Peyer's patch (tissue), 4 donors: ENCODE measurements at regions not wholly inside any gene's neighbourhood (a gene's known extent, or its start where the extent isn't known, plus 50 kb on each side); places are given as distances from the start of the nearest gene placed in this dataset.

ENCODE experiments used
- DNase-seq, 3 donors: peaks; one replicate each; pipeline ENCODE4 v3.0.0-alpha.2; 2017 to 2019
- H3K27ac ChIP-seq, 4 donors: fragments of 200-600 bp; sonication (generic); one replicate each; pipeline ENCODE4 v1.5.1; 2016 to 2019
- H3K27me3 ChIP-seq, 2 donors: fragments of 200-600 bp; sonication (generic); one replicate each; pipeline ENCODE4 v1.5.1; 2019
- H3K36me3 ChIP-seq, 3 donors: fragments of 200-600 bp; sonication (generic); one replicate each; pipeline ENCODE4 v1.5.1; 2016 to 2019
- H3K4me1 ChIP-seq, 4 donors: fragments of 200-600 bp; sonication (generic); one replicate each; pipeline ENCODE4 v1.5.1; 2016 to 2019
- H3K4me3 ChIP-seq, 4 donors: fragments of 200-600 bp; sonication (generic); 1 replicate in 3 of 4; 2 replicates in 1 of 4; pipeline ENCODE4 v1.5.1; 2016 to 2019; ENCODE audit warnings: mild to moderate bottlenecking in 1 of 4
- H3K9me3 ChIP-seq, 4 donors: fragments of 200-600 bp; sonication (generic); one replicate each; pipeline ENCODE4 v1.5.1; 2016 to 2019; ENCODE audit warnings: mild to moderate bottlenecking in 1 of 4
- POLR2A ChIP-seq, 2 donors: fragments of 450-650 bp; IDR thresholded peaks; one replicate each; pipeline ENCODE4 v1.5.1; 2017; ENCODE audit warnings: antibody characterized with exemption in 2 of 2, mild to moderate bottlenecking in 2 of 2, moderate library complexity in 2 of 2
- TF ChIP-seq, protein P1 (sequence below), 6 experiments: fragments of 450-650 bp in 4 of 6; fragments of 200-600 bp in 2 of 6; sonication (generic) in 1 of 6; IDR thresholded peaks; one replicate each; pipeline ENCODE4 v1.5.1; 2017 to 2019; ENCODE audit warnings: antibody characterized with exemption in 6 of 6, mild to moderate bottlenecking in 3 of 6, moderate library complexity in 1 of 6

DNA sequence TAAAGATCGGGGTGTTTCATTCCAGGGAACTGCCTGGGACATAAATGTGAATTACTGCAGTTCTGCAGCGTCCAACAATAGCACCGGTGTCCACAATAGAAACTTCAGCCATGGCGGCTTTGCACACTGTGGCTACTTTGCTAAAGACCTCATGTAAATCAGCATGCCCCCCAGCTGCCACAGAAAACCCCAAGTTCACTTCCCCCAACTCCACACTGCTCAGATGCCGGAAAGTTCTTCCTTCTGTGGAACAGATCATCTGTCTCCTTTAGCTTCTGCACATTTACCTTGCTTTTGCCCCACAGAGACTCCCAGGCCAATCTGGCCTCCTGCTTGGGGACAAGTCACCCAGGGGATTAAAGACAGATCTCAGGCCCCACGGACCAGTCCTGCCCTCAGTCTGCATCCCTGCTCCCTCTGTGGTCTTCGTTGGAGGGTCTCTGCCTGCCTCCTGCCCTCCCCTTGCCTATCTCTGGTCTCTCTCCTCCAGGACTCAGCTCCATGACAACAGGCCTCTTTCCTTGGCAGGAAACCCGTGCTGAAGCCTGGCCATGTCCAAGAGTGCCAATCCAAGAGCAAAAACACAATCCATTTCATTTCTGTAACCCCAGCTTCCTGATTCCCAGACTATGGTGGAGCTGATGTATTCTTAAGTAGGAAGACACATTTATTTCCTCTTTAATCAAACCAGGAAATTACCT lies 403.2 kb downstream of the RPS24 start:
- no peak for DNase-seq
- Histone ChIP-seq H3K36me3 (no peaks in the 10 kb centered on the region), H3K4me3 (no peak overlapping the region), H3K9me3 (no peaks in the 10 kb centered on the region), H3K27me3 (no peaks in the 10 kb centered on the region), H3K27ac (no peak overlapping the region), H3K4me1 (peaks cover 0 to 7% (median 0%) of the 10 kb centered on the region in 4 donors)
- no peak for TF ChIP-seq POLR2A (IDR thresholded peaks at IDR 0.05)
- TF ChIP-seq, protein P1, sequence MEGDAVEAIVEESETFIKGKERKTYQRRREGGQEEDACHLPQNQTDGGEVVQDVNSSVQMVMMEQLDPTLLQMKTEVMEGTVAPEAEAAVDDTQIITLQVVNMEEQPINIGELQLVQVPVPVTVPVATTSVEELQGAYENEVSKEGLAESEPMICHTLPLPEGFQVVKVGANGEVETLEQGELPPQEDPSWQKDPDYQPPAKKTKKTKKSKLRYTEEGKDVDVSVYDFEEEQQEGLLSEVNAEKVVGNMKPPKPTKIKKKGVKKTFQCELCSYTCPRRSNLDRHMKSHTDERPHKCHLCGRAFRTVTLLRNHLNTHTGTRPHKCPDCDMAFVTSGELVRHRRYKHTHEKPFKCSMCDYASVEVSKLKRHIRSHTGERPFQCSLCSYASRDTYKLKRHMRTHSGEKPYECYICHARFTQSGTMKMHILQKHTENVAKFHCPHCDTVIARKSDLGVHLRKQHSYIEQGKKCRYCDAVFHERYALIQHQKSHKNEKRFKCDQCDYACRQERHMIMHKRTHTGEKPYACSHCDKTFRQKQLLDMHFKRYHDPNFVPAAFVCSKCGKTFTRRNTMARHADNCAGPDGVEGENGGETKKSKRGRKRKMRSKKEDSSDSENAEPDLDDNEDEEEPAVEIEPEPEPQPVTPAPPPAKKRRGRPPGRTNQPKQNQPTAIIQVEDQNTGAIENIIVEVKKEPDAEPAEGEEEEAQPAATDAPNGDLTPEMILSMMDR (IDR thresholded peaks at IDR 0.05) = no peak

DNA sequence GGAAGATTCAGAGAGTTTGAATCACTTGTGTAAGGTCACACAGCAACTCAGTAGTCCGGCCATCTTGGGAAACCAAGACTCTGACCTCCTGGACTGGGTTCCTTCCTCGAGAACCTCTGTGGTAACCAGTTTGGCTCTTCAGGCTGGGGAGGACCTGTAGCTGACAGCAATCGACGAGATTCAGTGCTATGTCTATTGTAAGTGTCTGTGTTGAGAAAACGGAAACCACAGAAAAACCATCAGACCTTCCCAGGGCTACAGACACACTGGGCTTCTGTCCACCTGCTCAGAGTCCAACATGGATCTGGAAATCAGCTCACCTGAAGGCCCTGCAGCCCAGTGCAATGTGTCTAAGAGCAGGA lies 403.7 kb downstream of the RPS24 start:
- no peak overlapping the region for H3K4me3 ChIP-seq
- no peak overlapping the region for H3K27ac ChIP-seq
- no peaks in the 10 kb centered on the region for H3K9me3 ChIP-seq
- TF ChIP-seq, protein P1 (IDR thresholded peaks at IDR 0.05) = no peak
- no peak for TF ChIP-seq POLR2A (IDR thresholded peaks at IDR 0.05)
- DNase-seq = no peak
- H3K27me3 ChIP-seq = no peaks in the 10 kb centered on the region
- H3K36me3 ChIP-seq = no peaks in the 10 kb centered on the region
- H3K4me1 ChIP-seq = peaks cover 0 to 7% (median 0%) of the 10 kb centered on the region in 4 donors

DNA sequence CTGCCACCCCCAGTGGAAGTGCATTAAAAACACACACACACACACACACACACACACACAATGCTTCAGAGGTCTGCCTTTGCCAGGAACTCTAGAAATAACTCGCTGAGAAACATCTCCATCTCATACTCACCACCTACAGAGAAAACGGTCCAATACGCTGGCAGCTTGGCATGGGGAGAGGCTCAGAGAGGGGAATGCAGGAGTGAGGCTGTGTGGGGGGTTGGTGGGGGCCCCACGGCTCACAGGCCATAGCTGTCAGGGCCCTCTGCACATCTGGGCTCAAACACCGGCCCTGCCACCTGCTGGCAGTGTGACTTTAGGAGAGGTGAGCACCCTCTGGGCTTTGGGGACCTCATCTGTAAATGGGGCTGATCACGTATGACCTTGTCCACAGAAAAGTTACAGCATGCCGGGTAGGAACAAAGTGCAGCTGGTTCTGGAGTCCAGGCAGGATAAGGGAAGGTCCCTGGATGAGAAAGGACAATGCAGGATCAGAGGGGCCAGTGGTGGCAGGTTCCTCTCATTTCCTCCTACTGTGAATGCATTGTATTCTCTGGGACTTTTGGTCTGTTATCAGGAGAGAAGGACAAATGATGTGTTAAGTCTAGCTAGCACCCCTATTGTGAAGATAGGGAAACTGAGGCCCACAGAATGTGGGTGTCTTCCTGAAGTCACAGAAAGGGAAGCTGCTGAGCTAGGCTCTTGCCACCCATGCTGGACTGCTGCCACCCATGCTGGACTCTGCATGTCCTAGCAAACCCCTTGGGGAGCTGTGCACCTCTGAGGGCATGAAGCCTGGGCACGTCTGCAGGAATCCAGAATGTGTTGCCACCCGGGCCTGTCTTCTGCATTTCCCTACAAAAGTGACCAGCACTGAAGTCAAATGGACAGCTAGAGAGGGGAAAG lies 404.6 kb downstream of the RPS24 start:
- H3K4me1 ChIP-seq = peaks cover 0 to 4% (median 0%) of the 10 kb centered on the region in 4 donors
- no peak for DNase-seq
- TF ChIP-seq, protein P1 (IDR thresholded peaks at IDR 0.05) = peak in 1 of 6 experiments; percentile 1
- TF ChIP-seq POLR2A (IDR thresholded peaks at IDR 0.05) = no peak
- no peaks in the 10 kb centered on the region for H3K36me3 ChIP-seq
- H3K9me3 ChIP-seq = no peaks in the 10 kb centered on the region
- H3K27ac ChIP-seq = no peak overlapping the region
- H3K4me3 ChIP-seq = no peak overlapping the region
- H3K27me3 ChIP-seq = no peaks in the 10 kb centered on the region

DNA sequence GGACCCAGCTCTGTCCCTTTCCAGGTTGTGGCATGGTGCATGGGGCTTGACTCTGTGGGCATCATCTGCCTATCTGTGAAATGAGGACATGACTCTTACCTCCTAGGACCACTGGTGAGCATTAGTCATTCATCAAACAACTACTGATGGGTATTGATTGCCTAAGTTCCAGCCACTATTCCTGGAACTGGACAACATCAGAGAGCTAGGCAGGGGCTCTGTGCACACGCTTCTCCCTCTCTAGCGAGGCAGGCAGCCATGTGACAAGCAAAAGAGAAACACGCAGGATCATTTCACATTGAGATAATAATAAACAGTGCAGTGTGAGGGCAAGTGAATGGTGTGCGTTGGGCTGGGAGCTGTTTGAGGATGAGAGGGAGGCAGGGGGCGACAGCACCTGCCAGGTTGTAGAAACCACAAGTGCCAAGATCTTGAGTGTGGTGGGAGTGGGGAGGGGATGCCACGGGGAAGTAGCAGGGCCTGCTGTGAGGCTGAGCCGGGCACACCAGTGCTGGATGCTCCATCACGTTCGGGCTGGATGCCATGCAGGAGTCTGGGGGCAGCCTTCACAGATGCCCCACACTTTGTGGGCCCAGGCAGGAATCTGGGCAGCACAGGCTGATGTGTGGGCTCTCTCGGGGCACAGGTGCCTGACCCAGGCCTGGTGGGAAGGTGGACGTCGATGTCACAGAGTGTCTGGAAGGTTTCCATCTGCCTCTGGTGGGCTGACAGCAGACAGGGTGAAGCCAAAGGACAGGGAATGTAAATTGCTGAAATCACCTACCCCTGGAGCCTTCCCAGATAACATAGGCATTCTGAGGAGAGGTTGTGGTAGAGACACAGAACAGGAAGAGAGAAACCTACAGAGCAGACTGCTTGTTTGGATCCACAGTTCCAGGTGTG lies 405.5 kb downstream of the RPS24 start:
- H3K4me1 ChIP-seq = no peaks in the 10 kb centered on the region
- no peak overlapping the region for H3K27ac ChIP-seq
- no peaks in the 10 kb centered on the region for H3K9me3 ChIP-seq
- H3K36me3 ChIP-seq = no peaks in the 10 kb centered on the region
- no peaks in the 10 kb centered on the region for H3K27me3 ChIP-seq
- H3K4me3 ChIP-seq = no peak overlapping the region
- DNase-seq = no peak
- no peak for TF ChIP-seq POLR2A (IDR thresholded peaks at IDR 0.05)
- TF ChIP-seq, protein P1 (IDR thresholded peaks at IDR 0.05) = no peak

DNA sequence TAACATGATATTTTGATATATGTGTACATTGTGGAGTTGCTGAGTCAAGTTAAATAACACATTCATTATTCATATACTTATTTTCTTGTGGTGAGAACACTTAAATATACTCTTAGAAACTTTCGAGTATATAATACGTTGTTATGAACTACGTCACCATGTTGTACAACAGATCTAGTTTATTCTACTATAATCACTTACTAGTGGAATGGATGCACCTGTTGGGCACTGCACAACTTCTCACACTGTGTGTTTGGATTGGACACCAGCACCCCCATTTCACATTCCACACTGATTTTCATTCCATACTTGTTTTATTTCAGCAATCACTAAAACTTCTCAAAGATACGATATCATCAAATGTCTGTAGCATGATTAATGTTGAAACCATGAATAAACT lies 407.3 kb downstream of the RPS24 start:
- no peaks in the 10 kb centered on the region for H3K36me3 ChIP-seq
- no peak overlapping the region for H3K27ac ChIP-seq
- DNase-seq = no peak
- no peaks in the 10 kb centered on the region for H3K9me3 ChIP-seq
- TF ChIP-seq POLR2A (IDR thresholded peaks at IDR 0.05) = no peak
- no peaks in the 10 kb centered on the region for H3K4me1 ChIP-seq
- H3K27me3 ChIP-seq = no peaks in the 10 kb centered on the region
- no peak overlapping the region for H3K4me3 ChIP-seq
